ENCODE measurements at regions not wholly inside any gene's neighbourhood (a gene's known extent, or its start where the extent isn't known, plus 50 kb on each side); places are given as distances from the start of the nearest gene placed in this dataset.

DNA sequence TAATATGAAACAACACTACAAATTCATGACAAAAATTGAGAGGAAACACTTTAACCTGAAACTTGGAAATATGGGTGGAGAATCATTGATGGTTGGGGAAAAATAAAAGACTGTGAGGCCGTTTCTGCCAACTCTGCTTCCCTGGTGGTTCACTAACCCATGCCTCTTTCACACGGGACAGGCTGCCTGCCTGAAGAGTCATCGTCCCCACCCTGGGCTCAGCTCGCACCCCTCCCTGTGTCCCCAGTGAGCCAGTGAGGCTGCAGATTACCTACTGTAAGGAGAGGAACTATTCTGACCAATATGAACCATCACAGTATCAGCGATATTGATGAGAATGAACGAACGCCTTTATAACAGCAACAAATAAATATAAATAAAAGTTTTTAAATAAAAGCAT, 357.8 kb upstream of the CDH20 start:
- Histone ChIP-seq H3K27me3 (ENCODE audit: control insufficient read depth, insufficient read depth, low read length) (no peaks in the 10 kb centered on the region), H3K27ac (ENCODE audit: low read length) (no peak overlapping the region), H3K36me3 (ENCODE audit: control insufficient read depth, insufficient read depth, low read length) (no peaks in the 10 kb centered on the region), H3K4me1 (ENCODE audit: control insufficient read depth, insufficient read depth, low read length) (no peaks in the 10 kb centered on the region), H3K4me3 (ENCODE audit: low read depth in 2 of 2, low read length in 2 of 2) (no peak overlapping the region), H3K9me3 (ENCODE audit: control insufficient read depth, insufficient read depth, low read depth, low read length) (no peaks in the 10 kb centered on the region)
- no peak for ATAC-seq
- BruUV-seq (replicated peaks), result no TSS peak
- no peak for TF ChIP-seq REST (IDR thresholded peaks at IDR 0.05; ENCODE audit: insufficient read depth in 1 of 2, low read depth in 2 of 2, low read length in 1 of 2)
- TF ChIP-seq CTCF (IDR thresholded peaks at IDR 0.05), result no peak
- no peak for TF ChIP-seq POLR2AphosphoS5 (IDR thresholded peaks at IDR 0.05; ENCODE audit: low read depth, low read length)
- TF ChIP-seq TCF7L2 (IDR thresholded peaks at IDR 0.05; ENCODE audit: low read depth, low read length), result no peak
- TF ChIP-seq SIN3A (IDR thresholded peaks at IDR 0.05; ENCODE audit: borderline replicate concordance, insufficient read depth, low read depth, low read length), result no peak
- DNase-seq (ENCODE audit: low read depth, low spot score), result no peak
- intact Hi-C loops (cut with micrococcal nuclease; ENCODE audit: unreplicated experiment) (no loop called here), in situ Hi-C loops (cut with HindIII; ENCODE audit: low pct_unique_long_range_greater_than_20kb, low sequenced_read_pairs) (no loop called here)
- ChIA-PET CTCF (no interaction called here), POLR2A (no interaction called here)

- intact Hi-C loops (cut with micrococcal nuclease; ENCODE audit: unreplicated experiment) (no loop called here), in situ Hi-C loops (cut with HindIII; ENCODE audit: low pct_unique_long_range_greater_than_20kb, low sequenced_read_pairs) (no loop called here)
- no peaks in the 10 kb centered on the region for H3K36me3 ChIP-seq (ENCODE audit: control insufficient read depth, insufficient read depth, low read length)
- no peak overlapping the region for H3K4me3 ChIP-seq (ENCODE audit: low read depth in 2 of 2, low read length in 2 of 2)
- H3K4me1 ChIP-seq (ENCODE audit: control insufficient read depth, insufficient read depth, low read length), result no peaks in the 10 kb centered on the region
- ChIA-PET CTCF (no interaction called here), POLR2A (no interaction called here)
- H3K27ac ChIP-seq (ENCODE audit: low read length), result no peak overlapping the region
- BruUV-seq (replicated peaks), result no TSS peak
- H3K27me3 ChIP-seq (ENCODE audit: control insufficient read depth, insufficient read depth, low read length), result no peaks in the 10 kb centered on the region
- ATAC-seq (no peak), DNase-seq (ENCODE audit: low read depth, low spot score) (no peak)
- TF ChIP-seq CTCF (IDR thresholded peaks at IDR 0.05) (no peak), TCF7L2 (IDR thresholded peaks at IDR 0.05; ENCODE audit: low read depth, low read length) (no peak), POLR2AphosphoS5 (IDR thresholded peaks at IDR 0.05; ENCODE audit: low read depth, low read length) (no peak), REST (IDR thresholded peaks at IDR 0.05; ENCODE audit: insufficient read depth in 1 of 2, low read depth in 2 of 2, low read length in 1 of 2) (no peak)
- H3K9me3 ChIP-seq (ENCODE audit: control insufficient read depth, insufficient read depth, low read depth, low read length), result no peaks in the 10 kb centered on the region
Observed at GRCh38 chr18:60976976-60977375, 356.3 kb upstream of the CDH20 start.
